DMS153 (cell line): ENCODE measurements at regions not wholly inside any gene's neighbourhood (a gene's known extent, or its start where the extent isn't known, plus 50 kb on each side); places are given as distances from the start of the nearest gene placed in this dataset.
"Not testable (repeated sequence)": the region's sequence is repeated elsewhere in the genome, so short reads cannot be mapped to it uniquely, and the experiment has no call there.

Source experiments
- DNase-seq: peaks from one replicate; lab custom pipeline; 2025; lab: John Stamatoyannopoulos, UW

GRCh38 chr4:36601864-36602495, 320.6 kb downstream of the DTHD1 start:
- DNase-seq: no peak

- no peak for DNase-seq
Measured at GRCh38 chr4:36609661-36610060, 328.2 kb downstream of the DTHD1 start.

GRCh38 chr4:36610628-36611027, 329.2 kb downstream of the DTHD1 start:
- DNase-seq: no peak

GRCh38 chr4:36613142-36613541, 331.7 kb downstream of the DTHD1 start:
- not testable (repeated sequence) for DNase-seq

- no peak for DNase-seq
Measured at GRCh38 chr4:36614011-36614410, 332.6 kb downstream of the DTHD1 start.

- no peak for DNase-seq
Measured at GRCh38 chr4:36618102-36618501, 336.7 kb downstream of the DTHD1 start.

- DNase-seq: no peak
Measured at GRCh38 chr4:36624030-36624429, 342.6 kb downstream of the DTHD1 start.

GRCh38 chr4:36638273-36638811, 356.9 kb downstream of the DTHD1 start:
- DNase-seq: no peak

GRCh38 chr4:36640876-36641275, 359.5 kb downstream of the DTHD1 start:
- DNase-seq: no peak

- DNase-seq: no peak
Measured at GRCh38 chr4:36651253-36651652, 369.8 kb downstream of the DTHD1 start.

- no peak for DNase-seq
Measured at GRCh38 chr4:36652857-36653256, 371.4 kb downstream of the DTHD1 start.

- no peak for DNase-seq
Measured at GRCh38 chr4:36665985-36666527, 384.6 kb downstream of the DTHD1 start.

GRCh38 chr4:36675436-36675835, 394.0 kb downstream of the DTHD1 start:
- no peak for DNase-seq

- no peak for DNase-seq
Measured at GRCh38 chr4:36676139-36677050, 395.0 kb downstream of the DTHD1 start.

- DNase-seq: no peak
Measured at GRCh38 chr4:36677112-36677511, 395.7 kb downstream of the DTHD1 start.

GRCh38 chr4:36677874-36678273, 396.5 kb downstream of the DTHD1 start:
- DNase-seq: no peak

- no peak for DNase-seq
Measured at GRCh38 chr4:36687681-36688080, 406.3 kb downstream of the DTHD1 start.

- no peak for DNase-seq
Measured at GRCh38 chr4:36692586-36692985, 411.2 kb downstream of the DTHD1 start.

GRCh38 chr4:36702245-36702644, 420.8 kb downstream of the DTHD1 start:
- no peak for DNase-seq

GRCh38 chr4:36704289-36704688, 422.9 kb downstream of the DTHD1 start:
- DNase-seq: no peak

GRCh38 chr4:36709991-36710390, 428.6 kb downstream of the DTHD1 start:
- DNase-seq: no peak

GRCh38 chr4:36712013-36712412, 430.6 kb downstream of the DTHD1 start:
- no peak for DNase-seq

- DNase-seq: no peak
Measured at GRCh38 chr4:36716874-36717273, 435.5 kb downstream of the DTHD1 start.
